ENCODE measurements at regions not wholly inside any gene's neighbourhood (a gene's known extent, or its start where the extent isn't known, plus 50 kb on each side); places are given as distances from the start of the nearest gene placed in this dataset.

GRCh38 chr4:44869985-44870384, 143.6 kb upstream of the GNPDA2 start:
- H3K4me1 Mint-ChIP-seq (ENCODE audit: low read depth), result no peaks in the 10 kb centered on the region
- H3K4me3 Mint-ChIP-seq, result no peak overlapping the region
- DNase-seq (ENCODE audit: low spot score), result no peak
- no peaks in the 10 kb centered on the region for H3K27me3 Mint-ChIP-seq (ENCODE audit: low read depth)
- no peaks in the 10 kb centered on the region for H3K9me3 Mint-ChIP-seq
- no peak overlapping the region for H3K27ac Mint-ChIP-seq
- H3K36me3 Mint-ChIP-seq (ENCODE audit: low read depth), result no peaks in the 10 kb centered on the region

GRCh38 chr4:44869222-44869882, 143.0 kb upstream of the GNPDA2 start:
- Mint-ChIP-seq H3K4me1 (ENCODE audit: low read depth) (no peaks in the 10 kb centered on the region), H3K4me3 (no peak overlapping the region), H3K9me3 (no peaks in the 10 kb centered on the region), H3K27me3 (ENCODE audit: low read depth) (no peaks in the 10 kb centered on the region), H3K27ac (no peak overlapping the region), H3K36me3 (ENCODE audit: low read depth) (no peaks in the 10 kb centered on the region)
- no peak for DNase-seq (ENCODE audit: low spot score)

- no peaks in the 10 kb centered on the region for H3K27me3 Mint-ChIP-seq (ENCODE audit: low read depth)
- H3K4me1 Mint-ChIP-seq (ENCODE audit: low read depth), result no peaks in the 10 kb centered on the region
- no peaks in the 10 kb centered on the region for H3K36me3 Mint-ChIP-seq (ENCODE audit: low read depth)
- DNase-seq (ENCODE audit: low spot score), result no peak
- no peaks in the 10 kb centered on the region for H3K9me3 Mint-ChIP-seq
- H3K27ac Mint-ChIP-seq, result no peak overlapping the region
- no peak overlapping the region for H3K4me3 Mint-ChIP-seq
These were observed 135.4 kb upstream of the GNPDA2 start for GRCh38 chr4:44861756-44862155.

- Mint-ChIP-seq H3K4me3 (no peak overlapping the region), H3K27me3 (ENCODE audit: low read depth) (no peaks in the 10 kb centered on the region), H3K27ac (no peak overlapping the region), H3K9me3 (peaks cover 3% of the 10 kb centered on the region), H3K36me3 (ENCODE audit: low read depth) (no peaks in the 10 kb centered on the region), H3K4me1 (ENCODE audit: low read depth) (no peaks in the 10 kb centered on the region)
- no peak for DNase-seq (ENCODE audit: low spot score)
These were observed 133.1 kb upstream of the GNPDA2 start for GRCh38 chr4:44859477-44859876.

GRCh38 chr4:44848466-44848865, 122.1 kb upstream of the GNPDA2 start:
- Mint-ChIP-seq H3K4me1 (ENCODE audit: low read depth) (no peaks in the 10 kb centered on the region), H3K27ac (no peak overlapping the region), H3K4me3 (no peak overlapping the region), H3K27me3 (ENCODE audit: low read depth) (no peaks in the 10 kb centered on the region), H3K9me3 (no peaks in the 10 kb centered on the region), H3K36me3 (ENCODE audit: low read depth) (no peaks in the 10 kb centered on the region)
- DNase-seq (ENCODE audit: low spot score), result no peak

GRCh38 chr4:44845993-44846392, 119.6 kb upstream of the GNPDA2 start:
- Mint-ChIP-seq H3K9me3 (no peaks in the 10 kb centered on the region), H3K27me3 (ENCODE audit: low read depth) (no peaks in the 10 kb centered on the region), H3K4me3 (no peak overlapping the region), H3K27ac (no peak overlapping the region), H3K36me3 (ENCODE audit: low read depth) (no peaks in the 10 kb centered on the region), H3K4me1 (ENCODE audit: low read depth) (no peaks in the 10 kb centered on the region)
- no peak for DNase-seq (ENCODE audit: low spot score)

- Mint-ChIP-seq H3K4me3 (no peak overlapping the region), H3K36me3 (ENCODE audit: low read depth) (no peaks in the 10 kb centered on the region), H3K27me3 (ENCODE audit: low read depth) (no peaks in the 10 kb centered on the region), H3K27ac (no peak overlapping the region), H3K9me3 (no peaks in the 10 kb centered on the region), H3K4me1 (ENCODE audit: low read depth) (no peaks in the 10 kb centered on the region)
- no peak for DNase-seq (ENCODE audit: low spot score)
These were observed 119.0 kb upstream of the GNPDA2 start for GRCh38 chr4:44845309-44845708.

- Mint-ChIP-seq H3K4me1 (ENCODE audit: low read depth) (no peaks in the 10 kb centered on the region), H3K27me3 (ENCODE audit: low read depth) (no peaks in the 10 kb centered on the region), H3K27ac (no peak overlapping the region), H3K9me3 (no peaks in the 10 kb centered on the region), H3K4me3 (no peak overlapping the region), H3K36me3 (ENCODE audit: low read depth) (no peaks in the 10 kb centered on the region)
- DNase-seq (ENCODE audit: low spot score), result no peak
These were observed 116.2 kb upstream of the GNPDA2 start for GRCh38 chr4:44842531-44842930.

GRCh38 chr4:44817930-44818329, 91.6 kb upstream of the GNPDA2 start:
- H3K27me3 Mint-ChIP-seq (ENCODE audit: low read depth), result no peaks in the 10 kb centered on the region
- no peaks in the 10 kb centered on the region for H3K36me3 Mint-ChIP-seq (ENCODE audit: low read depth)
- H3K4me1 Mint-ChIP-seq (ENCODE audit: low read depth), result no peaks in the 10 kb centered on the region

GRCh38 chr4:44806071-44806470, 79.7 kb upstream of the GNPDA2 start:
- no peak overlapping the region for H3K4me3 Mint-ChIP-seq
- H3K4me1 Mint-ChIP-seq (ENCODE audit: low read depth), result no peaks in the 10 kb centered on the region

More at GRCh38 chr4:44817930-44818329, 91.6 kb upstream of the GNPDA2 start:
- no peaks in the 10 kb centered on the region for H3K9me3 Mint-ChIP-seq
- no peak overlapping the region for H3K27ac Mint-ChIP-seq
- no peak for DNase-seq (ENCODE audit: low spot score)
- H3K4me3 Mint-ChIP-seq, result no peak overlapping the region

GRCh38 chr4:44804301-44804700, 77.9 kb upstream of the GNPDA2 start:
- H3K4me3 Mint-ChIP-seq, result no peak overlapping the region
- H3K9me3 Mint-ChIP-seq, result no peaks in the 10 kb centered on the region
- H3K27me3 Mint-ChIP-seq (ENCODE audit: low read depth), result no peaks in the 10 kb centered on the region
- H3K27ac Mint-ChIP-seq, result no peak overlapping the region
- H3K4me1 Mint-ChIP-seq (ENCODE audit: low read depth), result no peaks in the 10 kb centered on the region
- no peak for DNase-seq (ENCODE audit: low spot score)
- no peaks in the 10 kb centered on the region for H3K36me3 Mint-ChIP-seq (ENCODE audit: low read depth)

More at GRCh38 chr4:44806071-44806470, 79.7 kb upstream of the GNPDA2 start:
- Mint-ChIP-seq H3K36me3 (ENCODE audit: low read depth) (no peaks in the 10 kb centered on the region), H3K27me3 (ENCODE audit: low read depth) (no peaks in the 10 kb centered on the region), H3K27ac (no peak overlapping the region), H3K9me3 (no peaks in the 10 kb centered on the region)
- DNase-seq (ENCODE audit: low spot score), result no peak

GRCh38 chr4:44801384-44801783, 75.0 kb upstream of the GNPDA2 start:
- H3K27me3 Mint-ChIP-seq (ENCODE audit: low read depth), result no peaks in the 10 kb centered on the region

GRCh38 chr4:44791831-44792230, 65.5 kb upstream of the GNPDA2 start:
- H3K4me3 Mint-ChIP-seq, result no peak overlapping the region
- peaks cover 2% of the 10 kb centered on the region for H3K9me3 Mint-ChIP-seq
- no peaks in the 10 kb centered on the region for H3K4me1 Mint-ChIP-seq (ENCODE audit: low read depth)
- H3K36me3 Mint-ChIP-seq (ENCODE audit: low read depth), result no peaks in the 10 kb centered on the region
- H3K27me3 Mint-ChIP-seq (ENCODE audit: low read depth), result no peaks in the 10 kb centered on the region
- DNase-seq (ENCODE audit: low spot score), result no peak
- H3K27ac Mint-ChIP-seq, result no peak overlapping the region

More at GRCh38 chr4:44801384-44801783, 75.0 kb upstream of the GNPDA2 start:
- Mint-ChIP-seq H3K4me1 (ENCODE audit: low read depth) (no peaks in the 10 kb centered on the region), H3K36me3 (ENCODE audit: low read depth) (no peaks in the 10 kb centered on the region), H3K4me3 (no peak overlapping the region), H3K27ac (no peak overlapping the region), H3K9me3 (peaks cover 14% of the 10 kb centered on the region)
- DNase-seq (ENCODE audit: low spot score), result no peak

GRCh38 chr4:44777115-44777514, 50.8 kb upstream of the GNPDA2 start:
- Mint-ChIP-seq H3K27me3 (ENCODE audit: low read depth) (no peaks in the 10 kb centered on the region), H3K4me3 (no peak overlapping the region), H3K27ac (no peak overlapping the region), H3K36me3 (ENCODE audit: low read depth) (no peaks in the 10 kb centered on the region), H3K4me1 (ENCODE audit: low read depth) (no peaks in the 10 kb centered on the region), H3K9me3 (peaks cover 7% of the 10 kb centered on the region)
- DNase-seq (ENCODE audit: low spot score), result no peak

All from T-helper 2 cell treated with Interferon-gamma antibody and Interleukin-4, amounts not matched to agents 5 μg/mL and 100 μg/mL, for 36 hours (primary cell).